Uterus (tissue), 2 donors: ENCODE measurements at regions not wholly inside any gene's neighbourhood (a gene's known extent, or its start where the extent isn't known, plus 50 kb on each side); places are given as distances from the start of the nearest gene placed in this dataset.

Experiments used
- CTCF ChIP-seq, 4 experiments: fragments of 200-600 bp in 2 of 4; fragments of 450-650 bp in 2 of 4; sonication (generic) in 2 of 4; IDR thresholded peaks; one replicate each; pipeline ENCODE4 v1.5.1; 2016 to 2019; ENCODE audit warnings: antibody characterized with exemption in 4 of 4, mild to moderate bottlenecking in 2 of 4, moderate library complexity in 1 of 4
- POLR2A ChIP-seq, 2 donors: fragments of 450-650 bp; IDR thresholded peaks; one replicate each; pipeline ENCODE4 v1.6.1; 2016; ENCODE audit warnings: antibody characterized with exemption in 2 of 2, mild to moderate bottlenecking in 1 of 2, moderate library complexity in 1 of 2

DNA sequence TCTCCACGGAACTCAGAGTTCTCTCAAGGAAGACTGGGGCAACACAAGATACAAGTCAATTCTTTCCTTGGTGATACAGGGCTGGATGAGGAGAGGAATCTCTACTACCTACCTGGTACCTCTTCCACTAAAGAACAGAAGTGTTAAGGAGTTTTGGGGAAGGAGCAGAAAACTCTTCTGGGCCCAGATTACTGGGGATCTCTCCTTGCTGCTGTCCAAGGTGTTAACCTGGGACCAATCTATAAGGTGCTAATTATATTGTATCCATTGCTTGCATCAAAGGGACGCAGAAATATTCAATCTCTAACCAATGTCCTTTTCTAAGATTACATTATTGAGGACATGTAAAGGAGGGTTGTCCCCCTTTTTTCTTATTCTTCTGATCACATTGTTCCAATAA is 1102.5 kb downstream of the AMY1C start:
- TF ChIP-seq CTCF (IDR thresholded peaks at IDR 0.05) = no peak
- no peak for TF ChIP-seq POLR2A (IDR thresholded peaks at IDR 0.05)
